Stomach (tissue), 4 donors: ENCODE measurements at regions not wholly inside any gene's neighbourhood (a gene's known extent, or its start where the extent isn't known, plus 50 kb on each side); places are given as distances from the start of the nearest gene placed in this dataset.

ENCODE experiments used
- EP300 ChIP-seq: sonication (generic); formaldehyde crosslinking; IDR thresholded peaks from one replicate; pipeline ENCODE4 v1.6.1; 2017; ENCODE audit warnings: antibody characterized with exemption
- POLR2A ChIP-seq, 4 donors: fragments of 450-650 bp; IDR thresholded peaks; one replicate each; pipeline ENCODE4 v1.6.1; 2016; ENCODE audit warnings: antibody characterized with exemption in 4 of 4, control low read depth in 2 of 4, mild to moderate bottlenecking in 1 of 4, moderate library complexity in 1 of 4
- POLR2AphosphoS5 ChIP-seq, 3 donors: sonication (generic); formaldehyde crosslinking; IDR thresholded peaks; one replicate each; pipeline ENCODE4 v1.6.1; 2016; ENCODE audit warnings: antibody characterized with exemption in 3 of 3
- TF ChIP-seq, protein P1 (sequence below), 7 experiments: fragments of 450-650 bp in 4 of 7; fragments of 200-600 bp in 3 of 7; sonication (generic) in 3 of 7; IDR thresholded peaks; one replicate each; pipeline ENCODE4 v1.5.1; 2016 to 2019; ENCODE audit warnings: antibody characterized with exemption in 7 of 7, control low read depth in 2 of 7, mild to moderate bottlenecking in 1 of 7

DNA sequence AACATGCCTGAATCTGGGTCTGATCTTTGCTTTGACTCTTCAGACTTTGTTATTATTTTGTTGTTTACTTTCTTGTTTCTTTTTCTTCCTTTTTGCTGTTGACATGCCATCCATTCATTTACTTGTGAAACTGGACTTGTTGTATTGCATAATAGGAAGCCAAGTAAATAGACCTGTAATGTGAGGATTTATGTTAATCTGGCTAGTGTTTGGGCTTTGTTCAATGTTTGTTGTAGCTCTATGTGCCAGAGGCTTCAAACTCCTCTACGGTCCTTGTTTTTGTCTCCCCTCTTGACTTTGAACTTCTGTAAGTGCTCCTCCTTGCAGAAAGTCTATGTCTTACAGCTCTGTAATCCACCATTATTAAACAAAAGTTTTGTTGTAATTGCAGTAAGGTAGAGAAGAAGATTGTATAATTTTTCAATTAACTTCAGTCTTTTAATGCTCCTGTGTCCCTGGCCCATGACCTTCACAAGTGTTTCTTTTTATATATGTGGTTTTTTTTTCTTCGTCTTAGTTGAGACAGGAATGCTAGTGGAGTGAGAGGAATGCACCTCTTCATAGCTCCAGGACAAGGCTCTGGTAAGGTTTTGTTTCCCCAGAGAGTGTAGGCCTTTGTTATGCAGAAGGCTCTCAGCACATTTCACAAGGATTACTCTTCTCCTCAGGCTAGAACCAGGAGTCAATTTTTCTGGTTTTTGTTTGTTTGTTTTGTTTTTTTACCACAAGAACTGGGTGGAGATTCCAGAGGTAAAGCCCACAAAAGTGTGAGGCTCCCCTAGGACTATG is 1061.8 kb upstream of the CITED2 start:
- TF ChIP-seq POLR2AphosphoS5 (IDR thresholded peaks at IDR 0.05) = no peak
- TF ChIP-seq, protein P1, sequence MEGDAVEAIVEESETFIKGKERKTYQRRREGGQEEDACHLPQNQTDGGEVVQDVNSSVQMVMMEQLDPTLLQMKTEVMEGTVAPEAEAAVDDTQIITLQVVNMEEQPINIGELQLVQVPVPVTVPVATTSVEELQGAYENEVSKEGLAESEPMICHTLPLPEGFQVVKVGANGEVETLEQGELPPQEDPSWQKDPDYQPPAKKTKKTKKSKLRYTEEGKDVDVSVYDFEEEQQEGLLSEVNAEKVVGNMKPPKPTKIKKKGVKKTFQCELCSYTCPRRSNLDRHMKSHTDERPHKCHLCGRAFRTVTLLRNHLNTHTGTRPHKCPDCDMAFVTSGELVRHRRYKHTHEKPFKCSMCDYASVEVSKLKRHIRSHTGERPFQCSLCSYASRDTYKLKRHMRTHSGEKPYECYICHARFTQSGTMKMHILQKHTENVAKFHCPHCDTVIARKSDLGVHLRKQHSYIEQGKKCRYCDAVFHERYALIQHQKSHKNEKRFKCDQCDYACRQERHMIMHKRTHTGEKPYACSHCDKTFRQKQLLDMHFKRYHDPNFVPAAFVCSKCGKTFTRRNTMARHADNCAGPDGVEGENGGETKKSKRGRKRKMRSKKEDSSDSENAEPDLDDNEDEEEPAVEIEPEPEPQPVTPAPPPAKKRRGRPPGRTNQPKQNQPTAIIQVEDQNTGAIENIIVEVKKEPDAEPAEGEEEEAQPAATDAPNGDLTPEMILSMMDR (IDR thresholded peaks at IDR 0.05) = no peak
- no peak for TF ChIP-seq POLR2A (IDR thresholded peaks at IDR 0.05)
- no peak for TF ChIP-seq EP300
